ENCODE measurements at regions not wholly inside any gene's neighbourhood (a gene's known extent, or its start where the extent isn't known, plus 50 kb on each side); places are given as distances from the start of the nearest gene placed in this dataset.

DNA sequence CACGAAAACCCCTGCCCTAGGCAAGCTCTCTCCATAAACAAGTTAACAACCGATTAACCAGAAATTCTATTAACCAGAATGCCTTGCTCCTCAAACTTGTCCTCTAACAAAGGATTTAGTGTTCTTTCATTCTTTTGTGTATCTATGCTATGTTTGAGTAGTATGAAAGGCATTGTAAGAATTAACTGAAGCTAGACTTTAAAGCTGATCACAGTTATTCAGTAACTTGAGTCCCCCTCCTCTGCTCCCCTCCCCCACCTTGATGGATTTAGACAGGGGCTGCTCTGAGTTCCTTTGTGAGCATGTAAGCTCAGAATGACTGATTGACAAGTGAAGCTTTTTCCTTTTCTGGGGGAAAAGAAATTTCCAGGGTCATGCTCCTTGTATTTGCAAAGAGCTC, 257.6 kb downstream of the TTLL7 start:
- TF ChIP-seq GATA2 (IDR thresholded peaks at IDR 0.05; ENCODE audit: low read depth, low read length) (no peak), GATA3 (IDR thresholded peaks at IDR 0.05; ENCODE audit: low read depth, low read length) (no peak)
